GM12864 (cell line): ENCODE measurements at regions not wholly inside any gene's neighbourhood (a gene's known extent, or its start where the extent isn't known, plus 50 kb on each side); places are given as distances from the start of the nearest gene placed in this dataset.

Source experiments
- DNase-seq: peaks from one replicate; pipeline ENCODE4 v3.0.0-alpha.2; 2011; ENCODE audit warnings: low read depth
- H3K4me3 ChIP-seq: 2 replicates; pipeline ENCODE4 v1.5.1; 2011; ENCODE audit warnings: mild to moderate bottlenecking, low read depth, low read length, control low read depth
- CTCF ChIP-seq: IDR thresholded peaks from 2 replicates; pipeline ENCODE4 v1.5.1; 2011; ENCODE audit warnings: low read depth, mild to moderate bottlenecking, moderate library complexity, low read length, control low read depth, inconsistent platforms; ENCODE audit errors: missing control alignments

- TF ChIP-seq CTCF: no peak
- no peak overlapping the region for H3K4me3 ChIP-seq
- no peak for DNase-seq
Measured at GRCh38 chr2:42962508-42962953, 170.1 kb upstream of the HAAO start.

- DNase-seq: no peak
- TF ChIP-seq CTCF: no peak
- no peak overlapping the region for H3K4me3 ChIP-seq
Measured at GRCh38 chr2:42961961-42962360, 169.6 kb upstream of the HAAO start.

GRCh38 chr2:42961385-42961811 lies 169.0 kb upstream of the HAAO start:
- no peak for DNase-seq
- TF ChIP-seq CTCF: no peak
- no peak overlapping the region for H3K4me3 ChIP-seq

DNA sequence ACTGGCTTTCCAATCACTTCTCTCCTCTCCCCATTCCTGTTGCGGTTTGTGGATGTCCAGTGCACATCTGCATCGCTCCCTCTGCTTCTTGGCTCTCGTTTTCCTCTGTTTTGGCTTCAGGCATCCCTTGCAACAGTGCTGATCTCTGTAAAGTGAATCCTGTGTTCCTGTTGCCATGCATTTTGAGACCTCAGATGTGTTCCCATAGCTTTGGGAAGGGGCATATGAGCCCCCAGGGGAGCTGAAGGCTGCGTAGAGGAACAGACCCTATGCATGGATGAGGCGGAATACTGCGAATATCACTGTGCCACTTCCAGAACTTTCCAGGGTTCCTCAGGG lies 168.4 kb upstream of the HAAO start:
- H3K4me3 ChIP-seq: no peak overlapping the region
- TF ChIP-seq CTCF: no peak
- DNase-seq: no peak

- TF ChIP-seq CTCF: no peak
- no peak for DNase-seq
- no peak overlapping the region for H3K4me3 ChIP-seq
Measured at GRCh38 chr2:42960002-42960841, 167.8 kb upstream of the HAAO start.

DNA sequence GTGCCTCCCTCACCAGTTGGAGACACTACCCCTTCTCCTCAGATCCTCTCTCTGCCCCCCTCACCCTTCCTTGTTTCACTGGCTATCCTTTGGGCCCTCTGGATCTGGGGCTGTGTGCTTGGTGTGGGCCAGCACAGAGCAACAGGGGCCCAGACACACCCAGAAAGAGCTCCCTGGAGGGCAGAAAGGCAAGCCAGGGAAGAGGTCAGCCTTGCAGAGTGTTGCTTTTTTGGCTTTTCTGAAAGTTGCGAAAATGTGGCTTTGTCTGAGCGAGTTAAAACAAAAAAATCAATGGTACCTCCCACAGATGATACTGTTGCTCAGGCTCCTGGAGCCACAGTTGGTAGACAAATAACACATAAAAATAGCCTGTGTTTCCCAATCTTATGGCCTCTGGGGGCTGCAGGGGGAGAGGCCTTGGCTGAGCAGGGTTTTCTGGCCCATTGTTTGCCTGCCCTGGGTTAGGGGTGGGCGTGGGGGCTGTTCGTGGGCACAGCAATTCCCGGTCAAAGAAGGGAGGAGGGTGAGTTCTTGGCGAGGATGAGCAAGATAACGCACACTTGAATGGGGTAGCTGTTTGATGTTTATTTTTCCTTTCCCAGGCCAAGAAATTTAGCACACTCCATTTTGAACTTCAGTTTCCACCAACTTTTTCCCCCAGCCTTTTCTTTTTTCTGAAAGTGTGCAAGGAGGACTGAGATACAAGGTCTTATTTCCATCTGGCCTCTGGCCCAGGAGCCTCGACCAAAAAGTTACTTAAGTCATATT lies 167.0 kb upstream of the HAAO start:
- DNase-seq: no peak
- no peak for TF ChIP-seq CTCF

More for the DNA sequence above, 167.0 kb upstream of the HAAO start:
- no peak overlapping the region for H3K4me3 ChIP-seq
